ENCODE measurements at regions not wholly inside any gene's neighbourhood (a gene's known extent, or its start where the extent isn't known, plus 50 kb on each side); places are given as distances from the start of the nearest gene placed in this dataset.

DNA sequence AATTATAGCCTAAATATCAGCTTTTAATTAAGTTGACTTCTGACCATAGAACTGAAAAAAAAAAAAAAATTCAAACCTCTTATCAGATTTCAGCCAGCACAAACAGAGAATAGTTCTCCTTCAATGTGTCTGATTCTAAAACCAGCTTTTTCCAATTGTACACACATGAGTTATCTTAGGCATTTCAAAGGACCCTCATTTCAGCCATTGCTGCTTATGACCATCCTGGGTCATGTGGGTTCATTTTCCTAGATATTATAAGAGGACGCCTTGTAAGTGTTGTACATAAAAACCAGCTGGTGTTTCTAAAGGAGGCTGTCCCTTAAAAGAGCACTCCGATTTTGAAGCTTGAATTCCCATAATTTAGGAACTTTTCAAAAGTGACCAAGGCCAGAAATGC is 62.3 kb upstream of the DYNC1I2 start:
- TF ChIP-seq, protein P1, sequence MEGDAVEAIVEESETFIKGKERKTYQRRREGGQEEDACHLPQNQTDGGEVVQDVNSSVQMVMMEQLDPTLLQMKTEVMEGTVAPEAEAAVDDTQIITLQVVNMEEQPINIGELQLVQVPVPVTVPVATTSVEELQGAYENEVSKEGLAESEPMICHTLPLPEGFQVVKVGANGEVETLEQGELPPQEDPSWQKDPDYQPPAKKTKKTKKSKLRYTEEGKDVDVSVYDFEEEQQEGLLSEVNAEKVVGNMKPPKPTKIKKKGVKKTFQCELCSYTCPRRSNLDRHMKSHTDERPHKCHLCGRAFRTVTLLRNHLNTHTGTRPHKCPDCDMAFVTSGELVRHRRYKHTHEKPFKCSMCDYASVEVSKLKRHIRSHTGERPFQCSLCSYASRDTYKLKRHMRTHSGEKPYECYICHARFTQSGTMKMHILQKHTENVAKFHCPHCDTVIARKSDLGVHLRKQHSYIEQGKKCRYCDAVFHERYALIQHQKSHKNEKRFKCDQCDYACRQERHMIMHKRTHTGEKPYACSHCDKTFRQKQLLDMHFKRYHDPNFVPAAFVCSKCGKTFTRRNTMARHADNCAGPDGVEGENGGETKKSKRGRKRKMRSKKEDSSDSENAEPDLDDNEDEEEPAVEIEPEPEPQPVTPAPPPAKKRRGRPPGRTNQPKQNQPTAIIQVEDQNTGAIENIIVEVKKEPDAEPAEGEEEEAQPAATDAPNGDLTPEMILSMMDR (IDR thresholded peaks at IDR 0.05; ENCODE audit: borderline replicate concordance, extremely low read depth, low read length, poor library complexity, severe bottlenecking): no peak
- no peak for TF ChIP-seq EZH2 (IDR thresholded peaks at IDR 0.05; ENCODE audit: borderline replicate concordance, low read depth, low read length, severe bottlenecking)

Data from DND-41 (cell line).